ENCODE measurements at regions not wholly inside any gene's neighbourhood (a gene's known extent, or its start where the extent isn't known, plus 50 kb on each side); places are given as distances from the start of the nearest gene placed in this dataset.
"Not testable (repeated sequence)": the region's sequence is repeated elsewhere in the genome, so short reads cannot be mapped to it uniquely, and the experiment has no call there.

DNA sequence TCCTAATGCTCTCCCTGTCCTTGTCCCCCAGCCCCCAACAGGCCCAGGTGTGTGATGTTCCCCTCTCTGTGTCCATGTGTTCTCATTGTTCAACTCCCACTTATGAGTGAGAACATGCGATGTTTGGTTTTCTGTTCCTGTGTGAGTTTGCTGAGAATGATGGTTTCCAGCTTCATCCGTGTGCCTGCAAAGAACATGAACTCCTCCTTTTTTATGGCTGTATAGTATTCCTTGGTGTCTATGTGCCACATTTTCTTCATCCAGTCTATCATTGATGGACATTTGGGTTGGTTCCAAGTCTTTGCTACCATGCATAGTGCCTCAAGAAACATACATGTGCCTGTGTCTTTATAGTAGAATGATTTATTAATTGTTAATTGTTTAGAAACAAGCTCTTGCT lies 249.1 kb downstream of the ASMT start:
- TF ChIP-seq, protein P1, sequence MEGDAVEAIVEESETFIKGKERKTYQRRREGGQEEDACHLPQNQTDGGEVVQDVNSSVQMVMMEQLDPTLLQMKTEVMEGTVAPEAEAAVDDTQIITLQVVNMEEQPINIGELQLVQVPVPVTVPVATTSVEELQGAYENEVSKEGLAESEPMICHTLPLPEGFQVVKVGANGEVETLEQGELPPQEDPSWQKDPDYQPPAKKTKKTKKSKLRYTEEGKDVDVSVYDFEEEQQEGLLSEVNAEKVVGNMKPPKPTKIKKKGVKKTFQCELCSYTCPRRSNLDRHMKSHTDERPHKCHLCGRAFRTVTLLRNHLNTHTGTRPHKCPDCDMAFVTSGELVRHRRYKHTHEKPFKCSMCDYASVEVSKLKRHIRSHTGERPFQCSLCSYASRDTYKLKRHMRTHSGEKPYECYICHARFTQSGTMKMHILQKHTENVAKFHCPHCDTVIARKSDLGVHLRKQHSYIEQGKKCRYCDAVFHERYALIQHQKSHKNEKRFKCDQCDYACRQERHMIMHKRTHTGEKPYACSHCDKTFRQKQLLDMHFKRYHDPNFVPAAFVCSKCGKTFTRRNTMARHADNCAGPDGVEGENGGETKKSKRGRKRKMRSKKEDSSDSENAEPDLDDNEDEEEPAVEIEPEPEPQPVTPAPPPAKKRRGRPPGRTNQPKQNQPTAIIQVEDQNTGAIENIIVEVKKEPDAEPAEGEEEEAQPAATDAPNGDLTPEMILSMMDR (IDR thresholded peaks at IDR 0.05), result not testable (repeated sequence)
- TF ChIP-seq POLR2AphosphoS5, EP300 (IDR thresholded peaks at IDR 0.05): not testable (repeated sequence)
